NB4 (cell line): ENCODE measurements at regions not wholly inside any gene's neighbourhood (a gene's known extent, or its start where the extent isn't known, plus 50 kb on each side); places are given as distances from the start of the nearest gene placed in this dataset.

Experiments used
- CTCF ChIP-seq: IDR thresholded peaks from one replicate; pipeline ENCODE4 v1.5.1; 2012; ENCODE audit warnings: low read depth, low read length
- MAX ChIP-seq: IDR thresholded peaks from 2 replicates; pipeline ENCODE4 v1.6.1; 2011; ENCODE audit warnings: low read depth, low read length
- MYC ChIP-seq: IDR thresholded peaks from 2 replicates; pipeline ENCODE4 v1.6.1; 2011; ENCODE audit warnings: low read depth, low read length

DNA sequence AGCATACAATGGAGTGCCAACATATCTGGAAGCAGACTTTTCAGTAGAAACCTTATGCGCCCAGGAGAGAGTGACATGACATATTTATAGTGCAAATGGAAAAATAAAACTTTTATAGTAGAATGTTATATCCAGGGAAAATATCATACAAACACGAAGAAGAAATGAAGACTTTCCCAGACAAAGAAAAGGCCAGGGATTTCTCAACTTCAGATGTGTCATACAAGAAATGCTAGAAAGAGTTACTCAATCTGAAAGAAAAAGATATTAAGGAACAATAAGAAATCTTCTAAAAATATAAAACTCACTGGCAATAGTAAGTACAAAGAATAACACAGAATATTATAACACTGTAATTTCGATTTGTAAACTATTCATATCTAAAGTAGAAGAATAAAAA, 1269.3 kb downstream of the GRIK2 start:
- TF ChIP-seq CTCF (no peak), MYC (no peak), MAX (no peak)
